ENCODE measurements at regions not wholly inside any gene's neighbourhood (a gene's known extent, or its start where the extent isn't known, plus 50 kb on each side); places are given as distances from the start of the nearest gene placed in this dataset.

DNA sequence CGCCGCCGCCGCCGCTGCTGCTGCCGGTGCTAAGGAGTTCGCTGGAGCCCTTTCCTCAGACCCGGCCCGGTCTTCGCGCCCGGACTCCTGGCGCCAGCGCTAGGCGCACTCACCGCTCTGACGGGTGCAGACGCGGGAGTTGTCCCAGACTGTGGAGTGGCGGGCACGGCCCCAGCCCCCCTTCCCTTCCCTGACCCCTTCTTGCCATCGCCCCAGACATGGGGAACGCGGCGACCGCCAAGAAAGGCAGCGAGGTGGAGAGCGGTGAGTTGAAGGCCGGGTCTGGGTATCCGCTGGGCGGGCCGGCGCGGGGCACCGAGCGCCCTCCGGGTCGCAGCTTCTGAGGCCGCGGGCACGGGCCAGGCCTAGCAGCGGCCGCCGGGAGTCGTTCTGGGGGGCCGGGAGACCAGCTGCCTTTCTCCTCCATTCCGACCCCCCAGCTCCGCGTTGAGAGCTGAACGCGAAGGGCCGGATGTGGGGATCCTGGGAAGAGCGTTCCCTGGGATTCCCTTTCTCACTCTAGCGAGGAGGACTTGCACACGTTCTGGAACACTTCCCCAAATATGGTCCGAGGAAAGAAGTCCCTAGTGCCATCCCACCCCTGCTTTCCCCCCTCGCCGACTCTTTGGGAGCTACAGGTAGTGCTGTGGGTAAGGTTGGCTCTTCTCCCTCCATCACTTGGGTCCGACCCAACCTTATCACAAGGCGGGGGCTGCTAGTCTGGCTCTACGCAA, 65.8 kb upstream of the PRKACB start:
- DNase-seq (ENCODE audit: low read depth) = peak; percentile 30
- H3K4me3 ChIP-seq (replicated peaks; ENCODE audit: low read depth, low read length) = peak overlapping the region; percentile 71
- TF ChIP-seq, protein P1, sequence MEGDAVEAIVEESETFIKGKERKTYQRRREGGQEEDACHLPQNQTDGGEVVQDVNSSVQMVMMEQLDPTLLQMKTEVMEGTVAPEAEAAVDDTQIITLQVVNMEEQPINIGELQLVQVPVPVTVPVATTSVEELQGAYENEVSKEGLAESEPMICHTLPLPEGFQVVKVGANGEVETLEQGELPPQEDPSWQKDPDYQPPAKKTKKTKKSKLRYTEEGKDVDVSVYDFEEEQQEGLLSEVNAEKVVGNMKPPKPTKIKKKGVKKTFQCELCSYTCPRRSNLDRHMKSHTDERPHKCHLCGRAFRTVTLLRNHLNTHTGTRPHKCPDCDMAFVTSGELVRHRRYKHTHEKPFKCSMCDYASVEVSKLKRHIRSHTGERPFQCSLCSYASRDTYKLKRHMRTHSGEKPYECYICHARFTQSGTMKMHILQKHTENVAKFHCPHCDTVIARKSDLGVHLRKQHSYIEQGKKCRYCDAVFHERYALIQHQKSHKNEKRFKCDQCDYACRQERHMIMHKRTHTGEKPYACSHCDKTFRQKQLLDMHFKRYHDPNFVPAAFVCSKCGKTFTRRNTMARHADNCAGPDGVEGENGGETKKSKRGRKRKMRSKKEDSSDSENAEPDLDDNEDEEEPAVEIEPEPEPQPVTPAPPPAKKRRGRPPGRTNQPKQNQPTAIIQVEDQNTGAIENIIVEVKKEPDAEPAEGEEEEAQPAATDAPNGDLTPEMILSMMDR (IDR thresholded peaks at IDR 0.05; ENCODE audit: low read length, missing control alignments) = no peak

GRCh38 chr1:84077476-84078107, 66.5 kb upstream of the PRKACB start:
- H3K4me3 ChIP-seq (replicated peaks; ENCODE audit: low read depth, low read length) = peak overlapping the region; percentile 71
- DNase-seq (ENCODE audit: low read depth) = peak; percentile 69
- TF ChIP-seq, protein P1 (IDR thresholded peaks at IDR 0.05; ENCODE audit: low read length, missing control alignments) = no peak

GRCh38 chr1:84073266-84073665, 70.8 kb upstream of the PRKACB start:
- TF ChIP-seq, protein P1 (IDR thresholded peaks at IDR 0.05; ENCODE audit: low read length, missing control alignments) = no peak
- DNase-seq (ENCODE audit: low read depth) = peak; percentile 72

DNA sequence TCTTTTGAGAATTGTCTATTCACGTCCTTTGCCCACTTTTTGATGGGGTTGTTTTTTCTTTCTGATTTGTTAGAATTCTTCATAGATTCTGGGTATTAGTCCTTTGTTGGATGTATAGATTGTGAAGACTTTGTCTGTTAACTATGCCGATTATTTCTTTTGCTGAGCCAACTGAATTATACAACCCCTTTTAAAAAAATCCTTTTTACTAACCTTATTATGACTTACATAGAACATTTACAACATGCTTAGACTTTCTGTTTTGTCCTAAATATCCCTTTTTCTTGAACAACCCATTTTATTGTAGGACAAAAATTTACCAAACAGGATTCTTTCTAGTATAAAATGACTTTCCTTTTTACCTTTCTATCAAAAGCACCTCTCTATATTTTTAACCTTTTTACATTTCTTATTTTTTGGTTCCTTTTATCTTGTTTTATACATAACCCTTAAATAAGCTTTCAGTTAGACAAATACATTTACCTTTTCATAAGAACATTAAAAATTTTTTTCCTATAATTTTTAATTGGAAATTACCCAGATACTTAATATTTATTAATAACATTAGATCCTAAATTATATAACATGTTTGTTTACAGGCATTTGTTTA, 70.4 kb upstream of the TTLL7 start:
- no peak overlapping the region for H3K4me3 ChIP-seq (replicated peaks; ENCODE audit: low read depth, low read length)
- TF ChIP-seq, protein P1 (IDR thresholded peaks at IDR 0.05; ENCODE audit: low read length, missing control alignments) = no peak
- no peak for DNase-seq (ENCODE audit: low read depth)

More at GRCh38 chr1:84073266-84073665, 70.8 kb upstream of the PRKACB start:
- H3K4me3 ChIP-seq (replicated peaks; ENCODE audit: low read depth, low read length) = no peak overlapping the region

- H3K4me3 ChIP-seq (replicated peaks; ENCODE audit: low read depth, low read length) = no peak overlapping the region
- no peak for DNase-seq (ENCODE audit: low read depth)
- TF ChIP-seq, protein P1 (IDR thresholded peaks at IDR 0.05; ENCODE audit: low read length, missing control alignments) = no peak
Measured at GRCh38 chr1:84062496-84062895, 63.6 kb upstream of the TTLL7 start.

DNA sequence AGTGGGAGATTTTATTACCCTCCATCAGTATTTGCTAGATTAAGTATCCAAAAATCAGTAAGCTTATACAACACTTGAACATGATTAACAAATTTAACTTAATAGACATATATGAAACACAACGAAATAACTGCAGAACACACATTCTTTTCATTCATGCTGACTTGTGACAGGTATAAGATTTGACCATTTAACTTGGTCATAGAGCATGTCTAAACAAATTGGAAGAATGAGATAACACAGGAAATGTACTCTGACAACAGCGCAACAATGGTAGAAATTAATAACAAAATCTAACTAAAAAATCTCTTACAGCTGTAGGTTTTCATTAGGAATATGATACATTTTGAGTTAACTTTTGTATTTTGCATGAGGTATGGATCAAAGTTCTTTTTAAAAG, 62.4 kb upstream of the TTLL7 start:
- TF ChIP-seq, protein P1 (IDR thresholded peaks at IDR 0.05; ENCODE audit: low read length, missing control alignments) = no peak
- DNase-seq (ENCODE audit: low read depth) = no peak
- no peak overlapping the region for H3K4me3 ChIP-seq (replicated peaks; ENCODE audit: low read depth, low read length)
